Activated naive CD4-positive, alpha-beta T cell treated with anti-CD3 and anti-CD28 coated beads, Interleukin-2, amount 10 ng/mL, durations not matched to agents 7 days and 5 days (primary cell): ENCODE measurements at regions not wholly inside any gene's neighbourhood (a gene's known extent, or its start where the extent isn't known, plus 50 kb on each side); places are given as distances from the start of the nearest gene placed in this dataset.
"Not testable (repeated sequence)": the region's sequence is repeated elsewhere in the genome, so short reads cannot be mapped to it uniquely, and the experiment has no call there.

Experiments used
- CTCF ChIA-PET: fragments of 350-600 bp; sonication (Branson Sonifier 250); formaldehyde crosslinking; loops from one replicate; lab custom pipeline; 2021; ENCODE audit warnings: antibody characterized with exemption; lab: Charles Lee
- DNase-seq: peaks from one replicate; pipeline ENCODE4 v3.0.0-alpha.2; 2020
- H3K27ac Mint-ChIP-seq: one replicate; pipeline ENCODE4 v1.8.0; 2021; ENCODE audit warnings: mild to moderate bottlenecking, moderate library complexity, mixed read lengths
- H3K27me3 Mint-ChIP-seq: one replicate; pipeline ENCODE4 v1.8.0; 2021; ENCODE audit warnings: mild to moderate bottlenecking, mixed read lengths
- H3K36me3 Mint-ChIP-seq: one replicate; pipeline ENCODE4 v1.8.0; 2021; ENCODE audit warnings: mixed read lengths
- H3K4me1 Mint-ChIP-seq: one replicate; pipeline ENCODE4 v1.8.0; 2021; ENCODE audit warnings: mixed read lengths
- H3K4me3 Mint-ChIP-seq: one replicate; pipeline ENCODE4 v1.8.0; 2021; ENCODE audit warnings: mild to moderate bottlenecking, moderate library complexity, mixed read lengths
- H3K9me3 Mint-ChIP-seq: one replicate; pipeline ENCODE4 v1.8.0; 2021; ENCODE audit warnings: mixed read lengths

- no peaks in the 10 kb centered on the region for H3K4me1 Mint-ChIP-seq
- H3K36me3 Mint-ChIP-seq: no peaks in the 10 kb centered on the region
- H3K4me3 Mint-ChIP-seq: no peak overlapping the region
- H3K27ac Mint-ChIP-seq: no peak overlapping the region
- CTCF ChIA-PET: no interaction called here
- no peaks in the 10 kb centered on the region for H3K27me3 Mint-ChIP-seq
- H3K9me3 Mint-ChIP-seq: no peaks in the 10 kb centered on the region
- no peak for DNase-seq
Observed at GRCh38 chr11:82059505-82059904, 674.2 kb downstream of the FAM181B start.

DNA sequence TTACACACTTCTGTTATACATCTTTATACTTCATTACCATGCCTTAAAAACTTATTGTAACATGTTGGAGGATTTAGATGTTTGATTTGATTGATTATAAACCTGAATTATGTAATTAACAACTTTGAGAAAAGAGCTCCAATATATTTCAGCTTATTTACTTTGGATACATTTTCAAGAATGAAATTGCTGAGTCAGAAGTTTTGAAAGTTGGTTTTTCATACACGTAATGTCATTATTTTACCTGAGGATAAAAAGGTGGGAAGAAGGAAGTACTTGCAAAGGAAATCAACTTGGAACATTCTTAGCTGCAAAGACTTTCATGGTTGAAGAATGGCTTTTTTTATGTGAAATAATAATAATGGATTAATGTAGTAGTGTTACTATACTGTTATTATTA is 677.2 kb downstream of the FAM181B start:
- no peaks in the 10 kb centered on the region for H3K27me3 Mint-ChIP-seq
- H3K4me3 Mint-ChIP-seq: no peak overlapping the region
- no peaks in the 10 kb centered on the region for H3K9me3 Mint-ChIP-seq
- H3K27ac Mint-ChIP-seq: no peak overlapping the region
- CTCF ChIA-PET: no interaction called here
- H3K36me3 Mint-ChIP-seq: no peaks in the 10 kb centered on the region
- H3K4me1 Mint-ChIP-seq: no peaks in the 10 kb centered on the region
- DNase-seq: no peak

GRCh38 chr11:82049199-82049598 is 684.5 kb downstream of the FAM181B start:
- CTCF ChIA-PET: no interaction called here
- no peaks in the 10 kb centered on the region for H3K27me3 Mint-ChIP-seq
- no peaks in the 10 kb centered on the region for H3K36me3 Mint-ChIP-seq
- no peak overlapping the region for H3K27ac Mint-ChIP-seq
- no peak overlapping the region for H3K4me3 Mint-ChIP-seq
- no peaks in the 10 kb centered on the region for H3K4me1 Mint-ChIP-seq
- H3K9me3 Mint-ChIP-seq: peaks cover 6% of the 10 kb centered on the region
- no peak for DNase-seq

DNA sequence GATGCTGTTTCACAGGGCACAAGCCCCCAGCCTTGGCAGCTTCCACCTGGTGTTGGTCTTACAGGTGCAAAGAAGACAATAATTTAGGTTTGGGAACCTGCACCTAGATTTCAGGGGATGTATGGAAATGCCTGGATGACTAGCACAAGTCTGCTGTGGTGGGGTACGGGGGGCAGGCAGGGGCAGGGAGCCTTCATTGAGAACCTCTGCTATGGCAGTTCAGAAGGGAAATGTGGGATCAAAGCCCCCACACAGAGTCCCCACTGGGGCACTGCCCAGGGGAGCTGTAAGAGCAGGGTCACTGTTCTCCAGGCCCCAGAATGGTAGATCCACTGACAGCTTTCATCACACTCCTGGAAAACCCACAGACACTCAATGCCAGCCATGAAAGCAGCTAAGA is 686.5 kb downstream of the FAM181B start:
- DNase-seq: no peak
- peaks cover 6% of the 10 kb centered on the region for H3K9me3 Mint-ChIP-seq
- H3K4me1 Mint-ChIP-seq: no peaks in the 10 kb centered on the region
- H3K27me3 Mint-ChIP-seq: no peaks in the 10 kb centered on the region
- H3K36me3 Mint-ChIP-seq: no peaks in the 10 kb centered on the region
- no peak overlapping the region for H3K27ac Mint-ChIP-seq
- no peak overlapping the region for H3K4me3 Mint-ChIP-seq
- CTCF ChIA-PET: no interaction called here

- Mint-ChIP-seq H3K9me3 (peaks cover 6% of the 10 kb centered on the region), H3K27ac (no peak overlapping the region), H3K4me3 (no peak overlapping the region), H3K36me3 (no peaks in the 10 kb centered on the region), H3K4me1 (no peaks in the 10 kb centered on the region), H3K27me3 (no peaks in the 10 kb centered on the region)
- CTCF ChIA-PET: no interaction called here
- no peak for DNase-seq
Observed at GRCh38 chr11:82046778-82047177, 686.9 kb downstream of the FAM181B start.

GRCh38 chr11:82045748-82046457 is 687.8 kb downstream of the FAM181B start:
- Mint-ChIP-seq H3K4me1 (no peaks in the 10 kb centered on the region), H3K27ac (no peak overlapping the region), H3K27me3 (no peaks in the 10 kb centered on the region), H3K4me3 (no peak overlapping the region), H3K36me3 (no peaks in the 10 kb centered on the region), H3K9me3 (peaks cover 6% of the 10 kb centered on the region)
- CTCF ChIA-PET: no interaction called here
- no peak for DNase-seq

GRCh38 chr11:82043316-82043715 is 690.3 kb downstream of the FAM181B start:
- peaks cover 6% of the 10 kb centered on the region for H3K9me3 Mint-ChIP-seq
- no peaks in the 10 kb centered on the region for H3K27me3 Mint-ChIP-seq
- CTCF ChIA-PET: no interaction called here
- no peak overlapping the region for H3K27ac Mint-ChIP-seq
- no peaks in the 10 kb centered on the region for H3K36me3 Mint-ChIP-seq
- H3K4me1 Mint-ChIP-seq: no peaks in the 10 kb centered on the region
- no peak overlapping the region for H3K4me3 Mint-ChIP-seq
- DNase-seq: no peak

DNA sequence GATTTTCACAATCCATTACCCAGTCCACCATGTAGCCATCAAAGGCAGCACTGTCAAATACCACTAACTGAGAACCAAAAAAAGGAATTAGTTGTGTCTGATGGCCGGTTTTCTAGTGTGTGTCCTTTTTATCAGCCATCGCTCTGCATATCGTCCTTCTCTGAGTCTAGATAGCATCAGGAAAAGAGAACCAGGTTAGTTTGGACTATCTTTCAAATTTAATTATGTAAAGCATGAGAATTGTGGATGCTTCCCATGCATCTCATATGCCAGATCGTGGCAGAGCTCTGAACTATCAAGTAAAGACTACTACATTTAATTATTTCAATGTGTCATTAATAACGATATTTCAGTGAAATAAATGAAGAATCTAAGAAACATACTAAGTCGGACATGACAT is 691.9 kb downstream of the FAM181B start:
- Mint-ChIP-seq H3K9me3 (peaks cover 6% of the 10 kb centered on the region), H3K4me1 (no peaks in the 10 kb centered on the region), H3K4me3 (no peak overlapping the region), H3K27me3 (no peaks in the 10 kb centered on the region), H3K36me3 (no peaks in the 10 kb centered on the region), H3K27ac (no peak overlapping the region)
- CTCF ChIA-PET: no interaction called here
- DNase-seq: no peak

DNA sequence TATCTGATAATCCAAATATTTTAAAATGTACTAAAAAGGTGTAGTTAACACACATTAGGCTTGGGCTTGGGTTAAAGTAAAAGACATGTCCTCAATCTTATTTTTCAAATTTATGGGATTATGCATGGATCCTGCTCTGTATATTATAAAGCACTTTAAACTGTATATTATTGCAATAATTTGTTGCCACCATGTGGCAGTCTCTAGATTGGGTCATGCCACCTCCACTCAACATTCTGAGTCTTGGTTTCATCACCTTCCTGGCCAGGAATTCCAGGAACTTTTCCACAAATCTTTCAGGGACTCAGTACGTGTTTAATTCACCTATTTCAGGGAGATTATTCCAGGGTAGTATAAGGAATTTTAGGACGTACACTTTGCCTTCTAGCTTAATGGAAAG is 695.5 kb downstream of the FAM181B start:
- no peak overlapping the region for H3K27ac Mint-ChIP-seq
- CTCF ChIA-PET: interaction anchor here (0.8 to 1.5 kb wide), 4 partner anchors 251 to 394 kb away, joined by 3 to 7 read pairs (median 4); no protein-coding TSS in a partner anchor
- H3K4me1 Mint-ChIP-seq: no peaks in the 10 kb centered on the region
- no peaks in the 10 kb centered on the region for H3K9me3 Mint-ChIP-seq
- no peak overlapping the region for H3K4me3 Mint-ChIP-seq
- no peaks in the 10 kb centered on the region for H3K27me3 Mint-ChIP-seq
- no peak for DNase-seq
- H3K36me3 Mint-ChIP-seq: no peaks in the 10 kb centered on the region

GRCh38 chr11:82034527-82034926 is 699.1 kb downstream of the FAM181B start:
- no peak for DNase-seq
- no peaks in the 10 kb centered on the region for H3K36me3 Mint-ChIP-seq
- H3K9me3 Mint-ChIP-seq: no peaks in the 10 kb centered on the region
- H3K4me3 Mint-ChIP-seq: no peak overlapping the region
- H3K27ac Mint-ChIP-seq: no peak overlapping the region
- no peaks in the 10 kb centered on the region for H3K27me3 Mint-ChIP-seq
- H3K4me1 Mint-ChIP-seq: no peaks in the 10 kb centered on the region
- CTCF ChIA-PET: no interaction called here

- H3K27ac Mint-ChIP-seq, H3K9me3 Mint-ChIP-seq, CTCF ChIA-PET, H3K36me3 Mint-ChIP-seq, H3K4me3 Mint-ChIP-seq, H3K4me1 Mint-ChIP-seq, H3K27me3 Mint-ChIP-seq, DNase-seq: not testable (repeated sequence)
Observed at GRCh38 chr11:82027335-82027734, 706.3 kb downstream of the FAM181B start.

- no peak for DNase-seq
- no peaks in the 10 kb centered on the region for H3K27me3 Mint-ChIP-seq
- no peak overlapping the region for H3K27ac Mint-ChIP-seq
- H3K4me3 Mint-ChIP-seq: no peak overlapping the region
- no peaks in the 10 kb centered on the region for H3K36me3 Mint-ChIP-seq
- CTCF ChIA-PET: no interaction called here
- H3K9me3 Mint-ChIP-seq: no peaks in the 10 kb centered on the region
- no peaks in the 10 kb centered on the region for H3K4me1 Mint-ChIP-seq
Observed at GRCh38 chr11:82024760-82025159, 708.9 kb downstream of the FAM181B start.

GRCh38 chr11:82012276-82012675 is 721.4 kb downstream of the FAM181B start:
- Mint-ChIP-seq H3K9me3 (no peaks in the 10 kb centered on the region), H3K27me3 (no peaks in the 10 kb centered on the region), H3K4me3 (no peak overlapping the region), H3K36me3 (no peaks in the 10 kb centered on the region), H3K27ac (no peak overlapping the region), H3K4me1 (no peaks in the 10 kb centered on the region)
- CTCF ChIA-PET: no interaction called here
- DNase-seq: no peak

DNA sequence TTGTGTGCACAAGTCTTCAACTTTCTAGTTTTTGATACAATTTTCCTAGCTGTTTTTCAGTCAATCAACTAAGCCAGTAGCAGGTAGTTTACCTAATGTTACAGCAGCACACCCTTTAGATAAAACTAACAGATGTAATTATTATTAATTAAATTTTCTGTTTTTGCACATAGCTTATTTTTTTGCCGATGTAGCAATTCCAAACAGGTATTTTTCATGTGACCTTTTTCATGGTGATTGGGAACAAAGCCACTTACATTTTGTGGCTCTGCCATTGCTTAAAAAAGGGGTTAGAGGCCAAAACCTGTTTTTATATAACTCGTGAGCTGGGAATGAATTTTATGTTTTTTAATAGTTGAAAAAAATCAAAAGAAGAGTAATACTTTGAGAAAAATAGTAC is 724.5 kb downstream of the FAM181B start:
- H3K27me3 Mint-ChIP-seq: no peaks in the 10 kb centered on the region
- no peak for DNase-seq
- no peaks in the 10 kb centered on the region for H3K36me3 Mint-ChIP-seq
- no peaks in the 10 kb centered on the region for H3K9me3 Mint-ChIP-seq
- peaks cover 6% of the 10 kb centered on the region for H3K4me1 Mint-ChIP-seq
- no peak overlapping the region for H3K27ac Mint-ChIP-seq
- H3K4me3 Mint-ChIP-seq: no peak overlapping the region
- CTCF ChIA-PET: interaction anchor here (0.7 kb wide), 1 partner anchor 25 kb away, joined by 3 read pairs; no protein-coding TSS in a partner anchor

- CTCF ChIA-PET: no interaction called here
- Mint-ChIP-seq H3K4me3 (no peak overlapping the region), H3K27me3 (no peaks in the 10 kb centered on the region), H3K9me3 (no peaks in the 10 kb centered on the region), H3K36me3 (no peaks in the 10 kb centered on the region), H3K27ac (no peak overlapping the region), H3K4me1 (peaks cover 6% of the 10 kb centered on the region)
- no peak for DNase-seq
Observed at GRCh38 chr11:82007521-82007920, 726.1 kb downstream of the FAM181B start.
